GM10266 (cell line): ENCODE measurements at regions not wholly inside any gene's neighbourhood (a gene's known extent, or its start where the extent isn't known, plus 50 kb on each side); places are given as distances from the start of the nearest gene placed in this dataset.

ENCODE experiments used
- DNase-seq: peaks from one replicate; pipeline ENCODE4 v3.0.0; 2012; ENCODE audit errors: extremely low spot score
- TF ChIP-seq, protein P1 (sequence below): IDR thresholded peaks from 2 replicates; pipeline ENCODE4 v1.5.1; 2012; ENCODE audit warnings: mild to moderate bottlenecking, low read depth; ENCODE audit not compliant: control insufficient read depth, insufficient read depth; ENCODE audit errors: missing control alignments

DNA sequence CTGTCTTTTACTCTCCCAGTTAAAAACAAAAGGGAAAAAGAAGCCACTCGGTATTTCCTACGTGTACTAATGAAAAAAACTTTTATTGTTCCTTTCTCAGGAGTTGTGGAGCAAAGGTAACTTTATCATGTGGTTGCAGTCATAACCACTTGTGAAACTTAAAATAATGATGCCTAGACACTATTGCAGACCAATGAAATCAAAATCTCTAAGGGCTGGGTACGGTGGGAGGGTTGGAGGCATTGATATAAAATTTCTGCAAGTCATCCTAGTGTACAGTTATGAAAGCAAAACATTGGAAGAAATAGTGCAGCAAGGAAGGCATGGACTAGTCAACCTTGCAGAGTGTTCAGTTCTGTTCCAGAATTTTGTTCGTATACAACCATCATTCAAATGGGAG lies 808.8 kb downstream of the TUSC7 start:
- no peak for DNase-seq
- TF ChIP-seq, protein P1, sequence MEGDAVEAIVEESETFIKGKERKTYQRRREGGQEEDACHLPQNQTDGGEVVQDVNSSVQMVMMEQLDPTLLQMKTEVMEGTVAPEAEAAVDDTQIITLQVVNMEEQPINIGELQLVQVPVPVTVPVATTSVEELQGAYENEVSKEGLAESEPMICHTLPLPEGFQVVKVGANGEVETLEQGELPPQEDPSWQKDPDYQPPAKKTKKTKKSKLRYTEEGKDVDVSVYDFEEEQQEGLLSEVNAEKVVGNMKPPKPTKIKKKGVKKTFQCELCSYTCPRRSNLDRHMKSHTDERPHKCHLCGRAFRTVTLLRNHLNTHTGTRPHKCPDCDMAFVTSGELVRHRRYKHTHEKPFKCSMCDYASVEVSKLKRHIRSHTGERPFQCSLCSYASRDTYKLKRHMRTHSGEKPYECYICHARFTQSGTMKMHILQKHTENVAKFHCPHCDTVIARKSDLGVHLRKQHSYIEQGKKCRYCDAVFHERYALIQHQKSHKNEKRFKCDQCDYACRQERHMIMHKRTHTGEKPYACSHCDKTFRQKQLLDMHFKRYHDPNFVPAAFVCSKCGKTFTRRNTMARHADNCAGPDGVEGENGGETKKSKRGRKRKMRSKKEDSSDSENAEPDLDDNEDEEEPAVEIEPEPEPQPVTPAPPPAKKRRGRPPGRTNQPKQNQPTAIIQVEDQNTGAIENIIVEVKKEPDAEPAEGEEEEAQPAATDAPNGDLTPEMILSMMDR, result no peak

DNA sequence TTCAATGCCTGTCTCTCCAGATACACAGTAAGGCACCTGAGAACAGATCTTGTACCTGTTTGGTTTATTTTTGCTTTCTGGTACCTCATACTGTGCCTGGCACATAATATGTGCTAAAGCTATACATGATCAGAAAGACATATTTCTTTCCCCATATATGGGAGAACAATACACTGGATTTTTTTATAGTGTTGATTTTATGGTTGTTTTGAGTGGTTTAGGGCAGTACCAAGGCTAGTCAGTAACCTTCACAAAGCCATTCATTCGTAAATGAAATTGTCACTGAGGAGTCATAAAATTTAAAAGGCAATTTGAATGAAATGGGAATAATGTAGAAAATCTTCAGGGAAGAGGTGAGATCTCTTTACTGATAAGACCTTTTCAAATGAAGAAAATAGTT lies 810.2 kb downstream of the TUSC7 start:
- TF ChIP-seq, protein P1, result no peak
- no peak for DNase-seq

DNA sequence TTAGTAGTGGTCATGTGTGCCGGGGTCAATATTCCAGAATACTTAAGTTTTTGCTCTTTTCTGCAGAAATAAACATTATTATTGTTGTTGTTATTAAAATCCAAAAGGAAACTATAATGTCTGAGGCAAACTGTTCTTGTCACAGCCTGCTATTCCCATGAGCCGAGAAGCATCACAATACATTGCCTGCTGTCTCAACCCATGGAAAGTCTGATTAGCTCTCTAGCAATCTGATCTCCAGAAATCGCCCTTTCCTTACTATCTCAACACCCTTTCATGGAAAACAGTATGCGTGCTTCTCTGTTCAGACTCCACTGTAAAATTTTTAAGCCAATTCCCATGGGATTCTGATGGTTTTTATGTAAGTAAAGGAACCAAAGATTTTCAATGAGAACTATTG lies 811.0 kb downstream of the TUSC7 start:
- DNase-seq, result no peak
- TF ChIP-seq, protein P1, result no peak

DNA sequence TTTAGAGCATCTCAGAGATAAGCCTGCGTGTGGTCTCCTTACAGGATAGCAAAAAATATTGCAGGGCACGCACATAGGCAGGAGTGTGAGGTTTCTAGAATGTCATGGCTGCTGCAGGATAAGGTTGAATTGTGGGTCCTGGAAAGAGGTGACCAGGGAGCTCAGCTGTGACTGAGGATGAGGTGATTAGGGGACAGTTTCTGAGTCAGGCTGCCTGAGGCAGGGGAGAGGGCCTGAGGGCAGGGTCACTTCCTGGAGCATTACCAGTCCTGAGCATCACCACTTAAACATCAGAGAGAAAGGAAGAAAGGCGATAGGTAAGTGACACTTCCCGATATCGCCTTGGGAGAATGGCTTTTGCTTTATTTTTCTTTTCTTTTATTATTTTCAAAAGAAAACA lies 813.8 kb downstream of the TUSC7 start:
- no peak for DNase-seq
- TF ChIP-seq, protein P1, result no peak

DNA sequence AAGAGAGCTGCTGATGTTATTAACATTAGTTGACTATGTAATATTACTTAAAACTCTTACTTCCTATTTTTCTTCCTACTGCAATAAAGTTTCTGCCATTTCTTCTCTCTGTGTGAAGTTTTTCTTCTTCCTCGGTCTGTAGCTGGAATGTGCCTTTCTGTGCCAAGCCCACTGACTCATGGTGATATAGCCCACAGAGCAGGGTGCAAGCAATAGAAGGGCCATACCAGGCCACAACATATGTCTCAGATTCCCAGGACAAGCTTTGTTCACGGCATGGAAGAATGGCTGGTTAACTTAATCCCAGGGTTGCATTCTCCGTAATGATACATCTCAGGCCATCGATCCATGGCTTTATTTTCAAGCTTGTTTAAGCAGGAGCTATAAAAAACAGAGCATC lies 815.3 kb downstream of the TUSC7 start:
- DNase-seq, result no peak
- TF ChIP-seq, protein P1, result no peak

DNA sequence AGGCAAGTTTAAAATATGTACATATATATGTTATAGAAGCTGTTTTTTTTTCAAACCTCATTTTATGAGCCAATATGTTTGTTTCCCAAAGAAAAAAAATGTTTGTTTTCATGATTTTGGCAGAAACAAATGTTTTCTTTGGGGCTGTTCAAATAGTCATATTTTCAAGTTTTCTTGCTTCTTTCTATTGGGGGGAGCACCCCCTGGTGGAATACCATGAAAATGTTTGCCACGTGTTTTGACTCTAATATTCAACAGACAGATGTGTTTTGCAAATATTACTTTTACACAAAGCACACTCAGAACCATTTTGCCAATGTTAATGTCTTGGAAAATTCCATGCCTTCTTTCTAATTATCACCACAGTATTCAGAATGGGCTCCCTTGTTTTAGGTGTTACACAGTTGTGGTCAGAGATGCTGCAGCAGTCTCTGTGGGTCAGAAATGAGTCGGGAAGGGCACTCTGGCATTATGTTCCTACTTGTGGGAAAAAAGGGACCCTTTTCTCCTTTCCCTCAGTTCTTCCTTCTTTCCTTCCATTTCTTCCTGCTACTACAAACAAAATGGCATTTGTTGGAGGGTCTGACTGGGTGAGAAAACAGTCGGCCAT lies 817.0 kb downstream of the TUSC7 start:
- peak; percentile 4 for DNase-seq
- TF ChIP-seq, protein P1, result peak; percentile 52

DNA sequence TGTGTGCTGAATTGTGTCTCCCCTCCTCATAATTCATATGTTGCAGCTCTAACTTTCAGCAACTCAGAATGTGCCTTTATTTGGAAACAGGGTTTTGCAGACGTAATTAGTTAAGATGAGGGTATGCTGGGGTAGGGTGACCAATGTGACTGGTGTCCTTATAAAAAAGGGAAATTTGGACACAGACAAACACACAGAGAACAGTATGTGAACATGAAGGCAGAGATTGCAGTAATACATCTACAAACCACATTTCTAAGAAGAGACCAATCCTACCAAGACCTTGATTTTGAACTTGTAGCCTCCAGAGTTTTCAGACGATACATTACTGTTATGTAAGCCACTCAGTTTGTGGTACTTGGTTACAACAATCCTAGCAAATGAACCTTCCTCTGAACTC lies 817.8 kb downstream of the TUSC7 start:
- no peak for DNase-seq
- TF ChIP-seq, protein P1, result no peak
